PC-9 (cell line): ENCODE measurements at regions not wholly inside any gene's neighbourhood (a gene's known extent, or its start where the extent isn't known, plus 50 kb on each side); places are given as distances from the start of the nearest gene placed in this dataset.
A peak's percentile ranks its signal among the peaks of the same experiment; 100 is the strongest.
"Not testable (repeated sequence)": the region's sequence is repeated elsewhere in the genome, so short reads cannot be mapped to it uniquely, and the experiment has no call there.

Experiments used
- BruUV-seq: library from RNA; stranded (reverse); fragments of 400-500 nt; replicated peaks from 2 replicates; lab custom pipeline; 2021; lab: Mats Ljungman, UMichigan
- CTCF ChIA-PET: fragments of 300-600 bp; sonication (Branson Sonifier 250); formaldehyde crosslinking; loops from one replicate; lab custom pipeline; 2022; ENCODE audit warnings: antibody characterized with exemption; lab: Charles Lee
- POLR2A ChIA-PET: fragments of 300-600 bp; sonication (Branson Sonifier 250); formaldehyde crosslinking; loops from one replicate; lab custom pipeline; 2022; ENCODE audit warnings: antibody characterized with exemption; ENCODE audit not compliant: unreplicated experiment; lab: Charles Lee
- DNase-seq, 2 experiments: peaks; one replicate each; pipeline versions ENCODE4 v3.0.0 to v3.0.0-alpha.2; 2015 to 2022; ENCODE audit warnings: mixed read lengths in 1 of 2
- H2AFZ ChIP-seq: fragments of 200-600 bp; sonication (generic); 2 replicates; pipeline ENCODE4 v1.8.1; 2017; ENCODE audit warnings: antibody characterized with exemption
- H3F3A ChIP-seq: fragments of 200-600 bp; sonication (generic); 2 replicates; pipeline ENCODE4 v1.8.1; 2017; ENCODE audit warnings: antibody characterized with exemption, mild to moderate bottlenecking, low read depth; ENCODE audit not compliant: insufficient read depth
- H3K27ac ChIP-seq: fragments of 200-600 bp; sonication (generic); 2 replicates; pipeline ENCODE4 v1.6.1; 2016; ENCODE audit warnings: mixed run types
- H3K27me3 ChIP-seq: fragments of 200-600 bp; sonication (generic); 2 replicates; pipeline ENCODE4 v1.6.1; 2016; ENCODE audit warnings: low read depth, mixed run types; ENCODE audit not compliant: insufficient read depth
- H3K36me3 ChIP-seq: fragments of 200-600 bp; sonication (generic); 2 replicates; pipeline ENCODE4 v1.6.1; 2016; ENCODE audit warnings: low read depth, mixed run types
- H3K4me1 ChIP-seq: fragments of 200-600 bp; sonication (generic); replicated peaks from 2 replicates; pipeline ENCODE4 v1.6.1; 2016; ENCODE audit warnings: mixed run types; ENCODE audit not compliant: insufficient read depth
- H3K4me2 ChIP-seq: fragments of 200-600 bp; sonication (generic); 2 replicates; pipeline ENCODE4 v1.6.1; 2017; ENCODE audit warnings: mixed run types
- H3K4me3 ChIP-seq: fragments of 200-600 bp; sonication (generic); 2 replicates; pipeline ENCODE4 v1.6.1; 2016; ENCODE audit warnings: mixed run types
- H3K79me2 ChIP-seq: fragments of 200-600 bp; sonication (generic); 2 replicates; pipeline ENCODE4 v1.6.1; 2017; ENCODE audit warnings: low read depth, mixed run types
- H3K9me2 ChIP-seq: fragments of 200-600 bp; sonication (generic); 2 replicates; pipeline ENCODE4 v1.8.1; 2017; ENCODE audit warnings: mild to moderate bottlenecking; ENCODE audit not compliant: insufficient read depth
- H3K9me3 ChIP-seq: fragments of 200-600 bp; sonication (generic); 2 replicates; pipeline ENCODE4 v1.8.1; 2016; ENCODE audit warnings: low read depth; ENCODE audit not compliant: insufficient read depth
- H4K20me1 ChIP-seq: fragments of 200-600 bp; sonication (generic); 2 replicates; pipeline ENCODE4 v1.8.1; 2017; ENCODE audit not compliant: insufficient read depth
- EZH2 ChIP-seq: fragments of 200-600 bp; sonication (generic); IDR thresholded peaks from 2 replicates; pipeline ENCODE4 v1.8.0; 2017; ENCODE audit warnings: antibody characterized with exemption, low read depth
- intact Hi-C: fragments of 100-400 bp; cut with micrococcal nuclease; formaldehyde crosslinking; loops from one replicate; pipeline ENCODE4 v1.10.0; 2022; ENCODE audit not compliant: unreplicated experiment
- TF ChIP-seq, protein P1 (sequence below): fragments of 200-600 bp; sonication (generic); conservative IDR thresholded peaks from 2 replicates; pipeline ENCODE4 v1.6.1; 2017; ENCODE audit warnings: mixed run types, antibody characterized with exemption, mild to moderate bottlenecking, moderate library complexity

DNA sequence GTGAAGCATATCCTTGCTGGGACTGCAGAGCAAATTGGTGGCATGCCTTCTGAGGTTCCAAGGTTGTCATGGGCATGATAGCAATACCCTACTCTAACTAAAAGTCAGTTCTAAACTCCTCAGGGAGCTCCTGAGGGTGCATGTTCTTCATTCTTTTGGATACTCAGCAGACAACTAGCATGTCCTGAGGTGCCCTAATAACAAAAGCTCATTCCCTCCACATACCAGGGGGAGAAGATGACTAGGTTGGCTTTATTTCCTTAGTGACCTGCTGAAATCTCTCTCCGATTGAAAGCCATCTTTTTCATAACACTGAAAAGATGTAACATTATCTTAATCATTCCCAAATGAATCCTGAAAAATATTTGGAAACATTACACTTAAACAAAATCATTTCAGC is 188.7 kb upstream of the IGF1 start:
- no TSS peak for BruUV-seq
- Histone ChIP-seq H3K4me3 (no peak overlapping the region), H3F3A (no peaks in the 10 kb centered on the region), H3K79me2 (no peaks in the 10 kb centered on the region), H2AFZ (no peak overlapping the region), H3K4me2 (no peak overlapping the region), H4K20me1 (no peaks in the 10 kb centered on the region), H3K9me3 (peaks cover 6% of the 10 kb centered on the region; the same call in 1 of the 2 replicates), H3K4me1 (no peaks in the 10 kb centered on the region), H3K27ac (no peak overlapping the region), H3K36me3 (no peaks in the 10 kb centered on the region), H3K27me3 (no peaks in the 10 kb centered on the region), H3K9me2 (no peaks in the 10 kb centered on the region)
- ChIA-PET POLR2A (no interaction called here), CTCF (no interaction called here)
- no peak for TF ChIP-seq EZH2
- TF ChIP-seq, protein P1, sequence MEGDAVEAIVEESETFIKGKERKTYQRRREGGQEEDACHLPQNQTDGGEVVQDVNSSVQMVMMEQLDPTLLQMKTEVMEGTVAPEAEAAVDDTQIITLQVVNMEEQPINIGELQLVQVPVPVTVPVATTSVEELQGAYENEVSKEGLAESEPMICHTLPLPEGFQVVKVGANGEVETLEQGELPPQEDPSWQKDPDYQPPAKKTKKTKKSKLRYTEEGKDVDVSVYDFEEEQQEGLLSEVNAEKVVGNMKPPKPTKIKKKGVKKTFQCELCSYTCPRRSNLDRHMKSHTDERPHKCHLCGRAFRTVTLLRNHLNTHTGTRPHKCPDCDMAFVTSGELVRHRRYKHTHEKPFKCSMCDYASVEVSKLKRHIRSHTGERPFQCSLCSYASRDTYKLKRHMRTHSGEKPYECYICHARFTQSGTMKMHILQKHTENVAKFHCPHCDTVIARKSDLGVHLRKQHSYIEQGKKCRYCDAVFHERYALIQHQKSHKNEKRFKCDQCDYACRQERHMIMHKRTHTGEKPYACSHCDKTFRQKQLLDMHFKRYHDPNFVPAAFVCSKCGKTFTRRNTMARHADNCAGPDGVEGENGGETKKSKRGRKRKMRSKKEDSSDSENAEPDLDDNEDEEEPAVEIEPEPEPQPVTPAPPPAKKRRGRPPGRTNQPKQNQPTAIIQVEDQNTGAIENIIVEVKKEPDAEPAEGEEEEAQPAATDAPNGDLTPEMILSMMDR = no peak
- DNase-seq = no peak
- intact Hi-C loops = no loop called here

DNA sequence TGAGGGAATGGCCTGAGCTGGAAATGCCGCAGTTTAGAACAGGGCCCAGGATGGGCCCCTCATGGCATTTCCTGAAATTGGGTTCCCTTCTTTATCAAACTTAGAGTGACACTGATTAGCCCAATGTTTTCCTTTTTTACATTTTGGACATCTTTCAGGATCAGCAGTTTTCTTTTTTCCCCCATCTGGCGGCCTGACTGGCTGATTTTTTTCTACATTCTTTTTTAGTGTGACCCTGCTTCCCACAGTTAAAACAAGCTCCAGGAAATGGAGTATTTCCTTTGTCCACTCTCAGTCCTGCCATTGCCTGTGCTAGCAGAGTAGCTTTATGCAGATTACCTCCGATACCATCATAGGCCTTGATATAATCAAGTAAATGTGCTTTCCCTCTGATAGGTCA is 185.8 kb upstream of the IGF1 start:
- DNase-seq, BruUV-seq, H3K27ac ChIP-seq, H3K4me1 ChIP-seq, CTCF ChIA-PET, POLR2A ChIA-PET, H3K9me3 ChIP-seq, H3F3A ChIP-seq, H3K4me3 ChIP-seq, H3K9me2 ChIP-seq, H3K4me2 ChIP-seq, H3K36me3 ChIP-seq, intact Hi-C loops, H3K79me2 ChIP-seq, H4K20me1 ChIP-seq, H2AFZ ChIP-seq, H3K27me3 ChIP-seq: not testable (repeated sequence)

DNA sequence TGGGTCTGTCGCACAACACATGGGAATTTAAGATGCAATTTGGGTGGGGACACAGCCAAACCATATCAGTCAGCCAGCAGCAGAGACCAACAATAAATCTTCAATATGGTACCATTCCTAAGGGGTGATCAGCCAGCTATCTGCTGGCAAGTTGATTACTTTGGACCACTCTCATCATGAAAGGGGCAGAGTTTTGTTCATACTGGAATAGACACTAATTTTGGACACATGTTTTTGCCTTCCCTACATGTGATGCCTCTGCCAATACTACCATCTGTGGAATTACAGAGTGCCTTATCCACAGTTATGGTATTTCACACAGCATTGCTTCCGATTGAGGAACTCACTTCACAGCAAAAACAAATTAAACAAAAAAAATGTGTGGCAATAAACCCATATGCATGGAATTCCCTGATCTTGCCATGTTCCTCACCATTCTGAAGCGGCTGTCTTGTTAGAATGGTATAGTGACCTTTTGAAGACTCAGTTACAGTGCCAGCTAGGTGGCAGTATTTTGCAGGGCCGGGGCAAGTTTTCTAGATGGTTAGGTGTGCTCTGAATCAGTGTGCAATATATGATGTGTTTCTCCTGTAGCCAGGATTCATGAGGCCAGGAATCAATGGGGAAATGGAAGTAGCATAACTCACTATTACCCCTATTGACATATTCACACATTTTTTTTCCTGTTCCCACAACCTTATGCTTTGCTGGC is 179.0 kb upstream of the IGF1 start:
- Histone ChIP-seq H3K9me2 (no peaks in the 10 kb centered on the region), H3K36me3 (no peaks in the 10 kb centered on the region), H3K27ac (no peak overlapping the region), H3K79me2 (no peaks in the 10 kb centered on the region), H3K4me2 (no peak overlapping the region), H3K4me1 (no peaks in the 10 kb centered on the region), H2AFZ (no peak overlapping the region), H3K27me3 (no peaks in the 10 kb centered on the region), H3K4me3 (no peak overlapping the region), H4K20me1 (no peaks in the 10 kb centered on the region), H3F3A (no peaks in the 10 kb centered on the region), H3K9me3 (no peaks in the 10 kb centered on the region)
- CTCF ChIA-PET = no interaction called here
- intact Hi-C loops = no loop called here
- no peak for DNase-seq
- POLR2A ChIA-PET = no interaction called here
- BruUV-seq = no TSS peak
- TF ChIP-seq, protein P1 = peak; percentile 44
- no peak for TF ChIP-seq EZH2

DNA sequence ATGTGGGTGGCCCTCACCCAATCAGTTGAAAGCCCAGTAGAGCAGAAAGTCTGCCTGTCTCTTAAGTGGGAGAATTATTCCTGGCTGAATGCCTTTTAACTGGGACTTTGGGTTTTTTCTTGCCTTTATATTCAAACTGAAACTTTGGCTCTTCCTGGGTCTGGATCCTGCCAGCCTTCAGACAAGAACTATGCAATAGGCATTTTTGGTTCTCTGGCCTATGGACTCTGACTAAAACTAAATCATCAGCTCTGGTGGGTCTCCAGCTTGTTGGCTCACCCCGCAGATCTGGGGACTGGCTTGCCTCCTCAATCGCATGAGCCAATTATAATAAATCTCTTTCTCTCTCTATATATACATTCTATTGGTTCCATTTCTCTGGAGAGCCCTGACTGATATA is 173.0 kb upstream of the IGF1 start:
- Histone ChIP-seq H4K20me1 (no peaks in the 10 kb centered on the region), H3K27me3 (no peaks in the 10 kb centered on the region), H3K36me3 (no peaks in the 10 kb centered on the region), H3K9me2 (no peaks in the 10 kb centered on the region), H3K79me2 (no peaks in the 10 kb centered on the region), H3K4me1 (no peaks in the 10 kb centered on the region), H2AFZ (no peak overlapping the region), H3K27ac (no peak overlapping the region), H3K9me3 (no peaks in the 10 kb centered on the region), H3K4me3 (no peak overlapping the region), H3K4me2 (no peak overlapping the region), H3F3A (no peaks in the 10 kb centered on the region)
- BruUV-seq = no TSS peak
- DNase-seq = no peak
- intact Hi-C loops = no loop called here
- TF ChIP-seq, protein P1 = no peak
- no peak for TF ChIP-seq EZH2
- ChIA-PET CTCF (interaction anchor here (0.7 kb wide), 1 partner anchor 170 kb away, joined by 5 read pairs; no protein-coding TSS in a partner anchor), POLR2A (no interaction called here)
